ENCODE measurements at regions not wholly inside any gene's neighbourhood (a gene's known extent, or its start where the extent isn't known, plus 50 kb on each side); places are given as distances from the start of the nearest gene placed in this dataset.

DNA sequence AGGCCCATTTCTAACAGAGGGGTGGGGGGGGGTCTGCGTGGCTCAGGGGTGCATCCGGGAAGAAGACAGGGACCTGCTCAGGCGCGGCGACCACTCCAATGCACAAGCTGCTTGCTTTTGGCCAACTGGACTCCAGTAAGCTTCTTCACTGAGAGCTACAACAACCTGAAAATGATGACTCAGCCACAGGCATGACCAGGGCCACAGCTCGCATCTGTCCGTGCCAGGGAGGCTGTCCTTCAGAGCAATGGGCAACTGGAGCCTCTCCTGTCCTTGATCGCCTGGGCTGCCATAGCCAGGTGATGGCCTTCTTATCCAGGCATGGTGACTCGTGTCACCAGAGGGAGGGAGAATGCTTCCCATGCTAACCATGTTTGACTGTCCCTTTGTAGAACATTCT is 81.6 kb upstream of the RNF32 start:
- no peak for TF ChIP-seq TAF1 (IDR thresholded peaks at IDR 0.05; ENCODE audit: low read depth, low read length)
- no peak for TF ChIP-seq POLR2A (IDR thresholded peaks at IDR 0.05; ENCODE audit: low read depth, low read length)
- no peak for TF ChIP-seq PAX5 (IDR thresholded peaks at IDR 0.05; ENCODE audit: insufficient read depth, low read length, severe bottlenecking)
- no peak for TF ChIP-seq POLR2AphosphoS5 (IDR thresholded peaks at IDR 0.05; ENCODE audit: low read depth, low read length)
